Activated CD8-positive, alpha-beta memory T cell treated with anti-CD3 and anti-CD28 coated beads, Interleukin-2, amount 10 ng/mL, durations not matched to agents 7 days and 5 days (primary cell): ENCODE measurements at regions not wholly inside any gene's neighbourhood (a gene's known extent, or its start where the extent isn't known, plus 50 kb on each side); places are given as distances from the start of the nearest gene placed in this dataset.
"Not testable (repeated sequence)": the region's sequence is repeated elsewhere in the genome, so short reads cannot be mapped to it uniquely, and the experiment has no call there.

Experiments
- ATAC-seq: fragments of 150-1000 bp; cut with Tn5 transposase; one replicate; pipeline ENCODE4 v1.10.0; 2021; ENCODE audit warnings: moderate library complexity
- CTCF ChIA-PET: fragments of 350-600 bp; sonication (Branson Sonifier 250); formaldehyde crosslinking; loops from one replicate; lab custom pipeline; 2021; ENCODE audit warnings: antibody characterized with exemption; lab: Charles Lee
- DNase-seq: peaks from one replicate; pipeline ENCODE4 v3.0.0-alpha.2; 2020
- H3K27ac Mint-ChIP-seq: one replicate; pipeline ENCODE4 v1.8.0; 2021; ENCODE audit warnings: mild to moderate bottlenecking, mixed read lengths
- H3K27me3 Mint-ChIP-seq: one replicate; pipeline ENCODE4 v1.8.0; 2021; ENCODE audit warnings: mixed read lengths
- H3K36me3 Mint-ChIP-seq: one replicate; pipeline ENCODE4 v1.8.0; 2021; ENCODE audit warnings: mild to moderate bottlenecking, mixed read lengths
- H3K4me1 Mint-ChIP-seq: one replicate; pipeline ENCODE4 v1.8.0; 2021; ENCODE audit warnings: mixed read lengths
- H3K4me3 Mint-ChIP-seq: one replicate; pipeline ENCODE4 v1.8.0; 2021; ENCODE audit warnings: mild to moderate bottlenecking, moderate library complexity, mixed read lengths
- H3K9me3 Mint-ChIP-seq: one replicate; pipeline ENCODE4 v1.8.0; 2022; ENCODE audit warnings: low read depth, mixed read lengths

DNA sequence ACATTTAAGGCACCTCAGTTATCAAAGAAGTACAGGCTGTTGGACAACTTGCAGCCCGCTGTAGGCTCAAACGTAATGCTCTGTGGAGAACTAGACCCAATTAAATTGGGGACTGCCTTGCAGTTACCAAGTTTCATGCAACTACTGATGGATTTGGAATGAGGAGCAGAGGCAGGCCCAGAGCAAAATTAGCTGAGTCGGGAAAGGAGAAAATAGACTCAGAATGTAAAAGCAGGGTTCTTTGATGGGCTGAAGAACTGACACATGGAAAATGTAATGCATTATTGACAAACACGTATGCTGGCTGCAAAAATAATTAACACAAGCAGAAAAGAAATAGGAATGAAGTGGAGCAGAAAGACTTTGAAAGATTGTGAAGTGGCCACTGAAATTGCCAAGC, 432.7 kb upstream of the HNRNPA3 start:
- peaks cover 3% of the 10 kb centered on the region for H3K27me3 Mint-ChIP-seq
- peaks cover 32% of the 10 kb centered on the region for H3K36me3 Mint-ChIP-seq
- no peak for ATAC-seq
- H3K4me1 Mint-ChIP-seq = peaks cover 21% of the 10 kb centered on the region
- no peak overlapping the region for H3K27ac Mint-ChIP-seq
- H3K4me3 Mint-ChIP-seq = no peak overlapping the region
- H3K9me3 Mint-ChIP-seq = peaks cover 15% of the 10 kb centered on the region
- CTCF ChIA-PET = interaction anchor here (1.1 kb wide), 1 partner anchor 369 kb away, joined by 4 read pairs; no protein-coding TSS in a partner anchor
- no peak for DNase-seq

DNA sequence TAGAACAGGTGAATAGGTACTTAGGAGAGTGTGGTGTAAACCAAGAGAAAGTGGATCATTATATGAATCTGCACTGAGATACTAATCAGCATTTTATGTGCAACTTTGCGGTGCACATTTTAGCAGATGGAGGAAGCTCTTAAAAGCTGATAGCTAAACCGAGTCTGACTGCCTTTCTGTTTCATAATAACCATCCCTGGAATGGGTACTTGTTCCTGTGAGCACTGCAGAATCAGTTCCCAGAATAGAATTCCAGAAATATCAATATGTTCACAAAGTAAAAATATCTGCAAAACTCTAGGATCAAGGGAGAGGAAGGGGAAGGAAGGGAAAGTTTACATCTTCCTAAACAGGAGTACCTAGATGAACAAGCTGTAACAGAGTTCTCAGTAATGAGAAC, 432.2 kb upstream of the HNRNPA3 start:
- peaks cover 15% of the 10 kb centered on the region for H3K9me3 Mint-ChIP-seq
- no peak overlapping the region for H3K4me3 Mint-ChIP-seq
- peaks cover 21% of the 10 kb centered on the region for H3K4me1 Mint-ChIP-seq
- DNase-seq = no peak
- CTCF ChIA-PET = interaction anchor here (1.1 kb wide), 1 partner anchor 369 kb away, joined by 4 read pairs; no protein-coding TSS in a partner anchor
- ATAC-seq = no peak
- H3K36me3 Mint-ChIP-seq = peaks cover 32% of the 10 kb centered on the region
- H3K27ac Mint-ChIP-seq = no peak overlapping the region
- peaks cover 3% of the 10 kb centered on the region for H3K27me3 Mint-ChIP-seq

DNA sequence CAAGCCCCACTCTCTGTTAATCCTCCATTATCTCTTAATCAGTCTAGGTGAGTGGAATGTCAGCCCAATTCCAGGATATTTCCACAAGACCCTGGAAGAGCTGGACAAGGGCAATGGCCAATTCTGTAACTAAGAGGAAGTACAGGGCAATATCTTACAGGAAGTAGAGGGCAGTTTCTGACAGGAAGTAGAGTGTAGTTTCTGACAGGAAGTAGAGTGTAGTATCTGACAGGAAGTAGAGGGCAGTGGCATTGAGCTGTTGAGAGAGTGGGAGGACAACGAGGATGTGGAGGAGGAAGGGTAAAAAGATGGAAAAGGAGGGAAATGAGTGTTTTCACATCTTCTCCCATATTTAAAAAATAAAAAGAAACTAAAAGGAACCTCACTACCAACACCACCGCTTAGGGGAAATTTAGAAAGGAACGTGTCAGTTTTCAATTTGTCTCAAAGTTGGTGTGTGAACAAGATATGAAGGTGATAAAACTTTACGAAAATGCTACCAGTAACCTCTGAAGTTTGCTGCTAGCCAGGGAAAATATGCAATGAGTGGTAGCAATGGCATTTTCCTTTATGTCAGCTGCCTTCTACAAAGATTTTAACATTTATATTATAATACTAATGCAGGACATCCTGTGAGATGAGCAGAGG, 430.9 kb upstream of the HNRNPA3 start:
- Mint-ChIP-seq H3K36me3 (peaks cover 32% of the 10 kb centered on the region), H3K27ac (peak overlapping the region; percentile 70), H3K4me3 (no peak overlapping the region), H3K27me3 (peaks cover 3% of the 10 kb centered on the region), H3K4me1 (peaks cover 21% of the 10 kb centered on the region), H3K9me3 (peaks cover 15% of the 10 kb centered on the region)
- DNase-seq (no peak), ATAC-seq (peak; percentile 63)
- CTCF ChIA-PET = interaction anchor here (1.1 kb wide), 1 partner anchor 128 kb away, joined by 3 read pairs; no protein-coding TSS in a partner anchor

DNA sequence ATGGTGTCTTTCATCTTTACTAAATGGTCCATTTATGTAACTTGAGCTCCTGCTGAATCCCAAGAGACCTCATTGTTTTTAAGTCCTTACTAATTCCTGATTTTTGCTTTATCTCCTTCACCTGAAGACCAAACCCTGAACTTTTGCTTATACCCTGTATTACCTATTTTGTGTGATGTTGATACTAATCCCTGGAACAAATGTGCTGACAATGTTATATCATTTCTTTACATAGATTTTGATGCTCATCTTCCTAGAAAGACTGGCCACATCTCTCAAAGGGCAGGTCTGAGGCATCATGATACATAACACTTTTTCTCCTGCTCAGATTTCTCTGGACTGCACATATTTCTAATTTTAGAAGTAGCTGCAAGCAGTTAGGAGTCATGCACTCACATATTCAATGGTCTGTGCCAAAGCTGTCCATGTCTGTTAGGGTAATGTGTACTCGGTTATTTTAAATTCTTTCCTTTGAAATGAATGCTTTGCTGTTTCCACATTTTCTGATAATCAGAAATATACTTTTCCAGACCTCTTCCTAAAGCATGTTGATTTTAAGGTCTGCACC, 427.9 kb upstream of the HNRNPA3 start:
- Mint-ChIP-seq H3K4me1 (peaks cover 11% of the 10 kb centered on the region), H3K27ac (no peak overlapping the region), H3K27me3 (peaks cover 3% of the 10 kb centered on the region), H3K9me3 (peaks cover 15% of the 10 kb centered on the region), H3K4me3 (no peak overlapping the region), H3K36me3 (peaks cover 30% of the 10 kb centered on the region)
- DNase-seq (no peak), ATAC-seq (no peak)
- CTCF ChIA-PET = no interaction called here

DNA sequence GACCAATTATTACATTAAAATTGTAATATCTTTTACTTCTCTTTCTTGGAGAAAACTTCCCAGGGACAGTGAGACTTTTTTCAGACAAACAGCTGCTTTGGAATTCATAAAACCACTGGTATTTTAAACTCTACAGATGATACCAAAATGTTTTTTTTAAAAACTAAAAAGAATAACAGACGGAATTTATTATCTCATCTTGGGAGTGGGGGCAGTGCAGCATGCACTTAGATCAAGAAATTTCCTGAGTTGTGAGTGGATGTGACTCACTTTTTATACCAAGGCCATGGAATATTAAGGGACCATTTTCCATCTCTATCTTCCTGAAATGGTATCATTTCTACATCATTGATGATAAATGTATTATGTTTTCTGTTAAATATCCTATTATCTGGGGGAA, 422.8 kb upstream of the HNRNPA3 start:
- no peak overlapping the region for H3K4me3 Mint-ChIP-seq
- H3K4me1 Mint-ChIP-seq = no peaks in the 10 kb centered on the region
- no peaks in the 10 kb centered on the region for H3K36me3 Mint-ChIP-seq
- no peak for ATAC-seq
- no peak for DNase-seq
- H3K9me3 Mint-ChIP-seq = no peaks in the 10 kb centered on the region
- CTCF ChIA-PET = no interaction called here
- peaks cover 32% of the 10 kb centered on the region for H3K27me3 Mint-ChIP-seq
- H3K27ac Mint-ChIP-seq = no peak overlapping the region

DNA sequence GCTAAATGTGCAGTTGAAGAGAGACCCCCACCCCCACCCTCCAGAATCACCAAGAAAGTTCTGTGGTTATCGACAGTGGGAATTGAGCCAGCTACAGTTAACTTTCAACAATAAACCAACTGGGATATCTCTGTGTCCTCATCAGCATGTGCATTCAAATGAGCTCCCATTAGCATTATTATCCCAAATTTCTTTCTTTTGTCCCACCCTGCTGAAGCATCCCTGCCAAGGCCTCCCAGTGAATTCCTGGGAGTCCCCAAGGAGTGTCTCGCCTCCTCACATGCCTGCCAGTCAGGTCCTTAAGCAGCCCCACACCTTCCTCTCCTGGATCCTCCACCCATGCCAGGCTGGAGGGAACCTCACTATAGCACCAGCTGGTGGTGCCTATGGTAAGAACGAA, 422.1 kb upstream of the HNRNPA3 start:
- H3K4me3 Mint-ChIP-seq = no peak overlapping the region
- H3K4me1 Mint-ChIP-seq = no peaks in the 10 kb centered on the region
- no peak overlapping the region for H3K27ac Mint-ChIP-seq
- CTCF ChIA-PET = no interaction called here
- H3K27me3 Mint-ChIP-seq = peaks cover 38% of the 10 kb centered on the region
- H3K36me3 Mint-ChIP-seq = no peaks in the 10 kb centered on the region
- DNase-seq (no peak), ATAC-seq (no peak)
- H3K9me3 Mint-ChIP-seq = no peaks in the 10 kb centered on the region

DNA sequence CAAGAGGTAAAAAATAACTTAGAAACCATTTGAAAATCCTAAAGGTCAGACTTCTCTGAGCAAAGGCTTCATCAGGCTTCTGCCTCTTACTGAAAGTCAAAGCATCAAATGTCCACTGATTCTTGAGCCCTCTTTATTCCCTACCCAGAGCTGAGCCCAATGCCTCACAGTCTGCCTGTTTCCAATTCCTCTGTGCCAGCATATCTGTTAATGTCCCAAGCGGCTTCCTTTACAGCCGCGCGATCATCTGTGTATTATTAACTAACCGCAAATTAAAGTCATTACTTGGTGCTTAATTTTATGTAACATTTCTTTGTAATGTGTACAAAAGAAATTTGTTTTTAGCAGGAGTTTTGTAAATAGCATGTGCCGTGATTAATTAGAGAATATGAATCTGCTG, 418.8 kb upstream of the HNRNPA3 start:
- Mint-ChIP-seq H3K4me1 (no peaks in the 10 kb centered on the region), H3K36me3 (no peaks in the 10 kb centered on the region), H3K4me3 (no peak overlapping the region), H3K27ac (no peak overlapping the region), H3K27me3 (peaks cover 46% of the 10 kb centered on the region), H3K9me3 (no peaks in the 10 kb centered on the region)
- ATAC-seq (no peak), DNase-seq (no peak)
- CTCF ChIA-PET = interaction anchor here (1.2 kb wide), 1 partner anchor 142 kb away, joined by 3 read pairs; no protein-coding TSS in a partner anchor

DNA sequence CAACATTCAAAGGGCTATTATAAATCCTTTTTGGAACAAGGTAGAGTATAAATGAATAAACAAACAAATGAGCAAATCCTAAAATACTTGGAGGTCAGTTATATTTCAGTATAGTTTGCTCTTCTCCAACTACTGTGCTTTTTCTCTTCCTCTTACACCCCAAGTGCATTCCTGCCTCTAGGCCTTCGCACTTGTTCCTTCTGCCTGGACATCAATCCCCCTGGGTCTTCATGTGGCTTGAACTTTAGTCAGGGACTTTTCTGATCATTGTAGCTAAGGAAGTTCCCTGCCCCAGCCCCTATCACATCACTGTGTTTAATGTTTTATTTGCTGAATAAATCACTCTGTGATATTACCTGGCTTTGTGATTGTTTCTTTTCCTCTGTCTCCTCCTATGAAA, 418.2 kb upstream of the HNRNPA3 start:
- no peaks in the 10 kb centered on the region for H3K9me3 Mint-ChIP-seq
- no peak overlapping the region for H3K4me3 Mint-ChIP-seq
- no peak overlapping the region for H3K27ac Mint-ChIP-seq
- no peak for DNase-seq
- peaks cover 46% of the 10 kb centered on the region for H3K27me3 Mint-ChIP-seq
- H3K4me1 Mint-ChIP-seq = no peaks in the 10 kb centered on the region
- no peaks in the 10 kb centered on the region for H3K36me3 Mint-ChIP-seq
- CTCF ChIA-PET = no interaction called here
- no peak for ATAC-seq

DNA sequence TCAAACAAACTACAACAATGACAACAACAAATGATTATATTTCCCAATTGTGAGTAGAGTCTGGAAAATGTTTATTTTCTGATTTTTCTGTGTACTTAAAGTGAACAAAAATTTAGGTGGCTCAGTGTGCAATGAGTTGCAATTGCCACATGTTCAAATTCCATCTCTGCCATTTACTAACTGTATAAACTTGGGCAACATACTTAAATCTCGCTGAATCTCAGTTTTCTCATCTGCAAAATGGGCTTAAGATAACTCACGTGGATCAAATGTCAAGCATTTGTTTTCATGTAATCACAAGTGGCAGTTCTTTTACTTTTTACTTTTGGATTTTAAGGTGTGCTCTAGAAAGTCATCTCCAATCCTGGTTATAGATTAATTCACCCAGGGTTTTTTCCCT, 416.8 kb upstream of the HNRNPA3 start:
- Mint-ChIP-seq H3K9me3 (no peaks in the 10 kb centered on the region), H3K4me3 (no peak overlapping the region), H3K27me3 (peaks cover 42% of the 10 kb centered on the region), H3K4me1 (no peaks in the 10 kb centered on the region), H3K36me3 (no peaks in the 10 kb centered on the region), H3K27ac (no peak overlapping the region)
- no peak for ATAC-seq
- CTCF ChIA-PET = no interaction called here
- no peak for DNase-seq

DNA sequence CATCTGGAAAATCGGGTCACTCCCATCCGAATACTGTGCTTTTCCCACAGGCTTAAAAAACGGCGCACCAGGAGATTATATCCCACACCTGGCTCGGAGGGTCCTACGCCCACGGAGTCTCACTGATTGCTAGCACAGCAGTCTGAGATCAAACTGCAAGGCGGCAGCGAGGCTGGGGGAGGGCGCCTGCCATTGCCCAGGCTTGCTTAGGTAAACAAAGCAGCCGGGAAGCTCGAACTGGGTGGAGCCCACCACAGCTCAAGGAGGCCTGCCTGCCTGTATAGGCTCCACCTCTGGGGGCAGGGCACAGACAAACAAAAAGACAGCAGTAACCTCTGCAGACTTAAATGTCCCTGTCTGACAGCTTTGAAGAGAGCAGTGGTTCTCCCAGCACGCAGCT, 415.9 kb upstream of the HNRNPA3 start:
- H3K27ac Mint-ChIP-seq, H3K4me1 Mint-ChIP-seq, H3K36me3 Mint-ChIP-seq, H3K4me3 Mint-ChIP-seq, CTCF ChIA-PET, ATAC-seq, DNase-seq, H3K9me3 Mint-ChIP-seq: not testable (repeated sequence)
- peaks cover 36% of the 10 kb centered on the region for H3K27me3 Mint-ChIP-seq

DNA sequence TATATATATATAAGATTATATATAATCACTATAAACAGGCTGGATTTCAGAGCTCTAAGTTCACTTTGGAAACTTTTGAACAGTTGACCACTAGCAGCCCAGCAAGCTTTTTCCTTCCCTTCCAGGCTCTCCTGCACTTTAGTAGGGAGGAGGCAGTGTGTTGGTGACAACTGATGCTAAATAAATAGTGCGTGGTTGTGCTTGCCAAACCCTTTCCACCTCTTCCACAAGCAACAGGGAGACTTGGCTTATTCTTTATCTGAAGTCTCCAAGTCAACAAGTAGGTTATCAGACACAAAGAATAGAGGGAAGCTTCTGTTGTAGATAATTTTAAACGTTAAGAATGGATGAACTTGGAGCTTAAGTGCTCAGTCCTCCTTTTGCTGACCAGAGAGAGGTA, 408.2 kb upstream of the HNRNPA3 start:
- Mint-ChIP-seq H3K4me1 (peaks cover 21% of the 10 kb centered on the region), H3K27ac (no peak overlapping the region), H3K9me3 (no peaks in the 10 kb centered on the region), H3K27me3 (no peaks in the 10 kb centered on the region), H3K4me3 (no peak overlapping the region), H3K36me3 (peaks cover 2% of the 10 kb centered on the region)
- ATAC-seq (no peak), DNase-seq (no peak)
- CTCF ChIA-PET = interaction anchor here (1.4 to 1.9 kb wide), 5 partner anchors 8 to 344 kb away, joined by 3 to 5 read pairs (median 3); no protein-coding TSS in a partner anchor

DNA sequence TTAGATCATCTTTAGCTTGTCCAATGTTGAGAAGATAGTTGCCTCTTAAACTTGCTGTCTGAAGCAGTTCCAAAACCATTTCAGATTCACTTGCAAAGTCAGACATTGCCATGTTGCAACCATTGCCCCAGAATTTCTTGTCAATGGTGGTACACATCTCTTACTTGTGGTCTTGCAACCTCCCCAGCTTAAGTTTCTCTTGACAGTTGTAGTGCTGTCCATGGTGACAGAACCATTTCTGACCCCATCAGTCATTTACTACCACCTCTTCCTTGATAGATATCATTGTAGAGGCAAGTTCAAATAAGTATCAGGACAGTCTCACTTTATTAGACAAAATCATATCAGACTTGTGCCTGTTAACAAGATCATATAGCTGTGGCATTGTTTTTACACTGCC, 407.2 kb upstream of the HNRNPA3 start:
- DNase-seq = peak; percentile 45
- CTCF ChIA-PET = interaction anchor here (1.3 to 1.9 kb wide), 6 partner anchors 10 to 343 kb away, joined by 3 to 7 read pairs (median 4); no protein-coding TSS in a partner anchor
- Mint-ChIP-seq H3K27ac (no peak overlapping the region), H3K4me3 (no peak overlapping the region), H3K27me3 (no peaks in the 10 kb centered on the region), H3K4me1 (peaks cover 21% of the 10 kb centered on the region), H3K36me3 (peaks cover 2% of the 10 kb centered on the region), H3K9me3 (no peaks in the 10 kb centered on the region)
- ATAC-seq = peak; percentile 61

DNA sequence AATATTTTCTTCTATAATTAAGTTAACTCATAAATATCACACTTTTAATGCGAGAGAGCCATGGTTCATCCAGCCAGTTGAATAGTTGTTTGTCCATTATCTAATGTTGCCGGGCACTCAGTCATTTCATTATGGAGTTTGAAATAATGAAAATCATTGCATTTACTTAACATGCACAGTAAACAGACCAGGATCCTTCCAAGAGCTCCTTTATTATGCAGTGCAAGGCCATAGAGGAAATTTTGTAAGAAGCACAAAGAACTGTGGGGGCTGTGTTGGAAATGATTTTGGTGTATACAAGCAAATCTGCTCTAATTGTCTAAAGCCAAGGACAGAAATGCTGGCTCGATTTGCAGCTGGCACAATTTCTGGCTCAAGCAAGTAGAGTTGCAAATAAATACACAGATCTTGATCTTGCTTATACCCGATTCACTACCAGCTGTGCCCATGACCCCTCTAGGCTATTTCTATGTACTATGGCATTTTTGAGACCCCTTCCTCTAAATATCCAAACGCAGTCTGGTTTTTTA, 400.3 kb upstream of the HNRNPA3 start:
- H3K4me3 Mint-ChIP-seq = no peak overlapping the region

DNA sequence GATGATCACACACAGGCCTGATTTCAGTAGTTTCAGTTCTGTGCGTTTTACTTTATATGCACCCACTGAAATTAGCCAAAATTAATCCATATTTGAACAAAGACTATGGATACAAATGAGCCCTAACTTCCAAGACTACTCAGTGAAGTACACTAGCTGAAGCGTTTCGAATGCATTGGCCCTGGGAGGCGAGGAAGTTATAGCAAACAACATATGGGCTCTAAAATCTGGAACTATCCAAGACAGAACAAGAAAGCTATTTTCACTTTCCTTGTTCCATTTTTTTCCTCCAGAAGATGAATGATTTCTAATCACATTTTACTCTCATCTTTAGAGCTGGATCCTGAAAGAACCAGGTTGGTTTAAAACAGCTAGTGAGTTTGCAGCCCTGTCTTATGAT, 399.4 kb upstream of the HNRNPA3 start:
- H3K4me1 Mint-ChIP-seq = peaks cover 34% of the 10 kb centered on the region
- H3K27me3 Mint-ChIP-seq = no peaks in the 10 kb centered on the region
- H3K36me3 Mint-ChIP-seq = no peaks in the 10 kb centered on the region
- CTCF ChIA-PET = interaction anchor here (0.8 to 4.7 kb wide), 8 partner anchors 10 to 686 kb away, joined by 3 to 34 read pairs (median 4); no protein-coding TSS in a partner anchor
- no peak overlapping the region for H3K4me3 Mint-ChIP-seq
- no peaks in the 10 kb centered on the region for H3K9me3 Mint-ChIP-seq
- no peak for ATAC-seq
- H3K27ac Mint-ChIP-seq = no peak overlapping the region
- no peak for DNase-seq

More for the DNA sequence above, 400.3 kb upstream of the HNRNPA3 start:
- DNase-seq = no peak
- H3K36me3 Mint-ChIP-seq = no peaks in the 10 kb centered on the region
- peaks cover 33% of the 10 kb centered on the region for H3K4me1 Mint-ChIP-seq
- CTCF ChIA-PET = interaction anchor here (0.6 to 4.7 kb wide), 5 partner anchors 8 to 685 kb away, joined by 3 to 34 read pairs (median 4); no protein-coding TSS in a partner anchor
- H3K27me3 Mint-ChIP-seq = no peaks in the 10 kb centered on the region
- no peak overlapping the region for H3K27ac Mint-ChIP-seq
- H3K9me3 Mint-ChIP-seq = no peaks in the 10 kb centered on the region
- no peak for ATAC-seq
